H1 (cell line): ENCODE measurements at regions not wholly inside any gene's neighbourhood (a gene's known extent, or its start where the extent isn't known, plus 50 kb on each side); places are given as distances from the start of the nearest gene placed in this dataset.

ENCODE experiments used
- CTCF ChIA-PET: fragments of 300-600 bp; sonication (Branson Sonifier 250); formaldehyde crosslinking; loops from one replicate; lab custom pipeline; 2021; ENCODE audit not compliant: partially characterized antibody; lab: Charles Lee
- POLR2A ChIA-PET: fragments of 300-600 bp; sonication (Branson Sonifier 250); formaldehyde crosslinking; loops from one replicate; lab custom pipeline; 2021; ENCODE audit warnings: inconsistent platforms; ENCODE audit not compliant: partially characterized antibody; lab: Charles Lee
- DNase-seq, 2 experiments: peaks; one replicate each; pipeline versions ENCODE4 v3.0.0 to v3.0.0-alpha.2; 2010 to 2022; ENCODE audit warnings: low spot score in 2 of 2, low read depth in 1 of 2, mixed read lengths in 1 of 2
- FAIRE-seq: peaks from 2 replicates; lab custom pipeline; 2011; peaks lifted over from hg19 to GRCh38; lab: Jason Lieb, UNC
- H2AFZ ChIP-seq: 2 replicates; pipeline ENCODE4 v1.8.1; 2012; ENCODE audit warnings: low read length, inconsistent platforms
- H2AK5ac ChIP-seq: 2 replicates; pipeline ENCODE4 v1.6.1; 2013; ENCODE audit warnings: low read depth, low read length
- H2BK120ac ChIP-seq: replicated peaks from 2 replicates; pipeline ENCODE3; 2013; ENCODE audit warnings: low read depth, low read length, inconsistent platforms
- H2BK12ac ChIP-seq: 2 replicates; pipeline ENCODE4 v1.6.1; 2013; ENCODE audit warnings: low read depth, low read length
- H2BK15ac ChIP-seq: 2 replicates; pipeline ENCODE4 v1.6.1; 2013; ENCODE audit warnings: low read length
- H2BK20ac ChIP-seq: 2 replicates; pipeline ENCODE4 v1.6.1; 2013; ENCODE audit warnings: low read length
- H2BK5ac ChIP-seq: 2 replicates; pipeline ENCODE4 v1.6.1; 2013; ENCODE audit warnings: low read depth, low read length
- H3K14ac ChIP-seq: 2 replicates; pipeline ENCODE4 v1.6.1; 2013; ENCODE audit warnings: inconsistent platforms; ENCODE audit not compliant: insufficient read length
- H3K18ac ChIP-seq: 2 replicates; pipeline ENCODE4 v1.6.1; 2013; ENCODE audit warnings: low read length; ENCODE audit errors: extremely low read depth
- H3K23ac ChIP-seq: 2 replicates; pipeline ENCODE4 v1.6.1; 2013; ENCODE audit warnings: inconsistent platforms; ENCODE audit not compliant: insufficient read length
- H3K23me2 ChIP-seq: 2 replicates; pipeline ENCODE4 v1.6.1; 2013; ENCODE audit warnings: low read depth, low read length
- H3K27ac ChIP-seq: 2 replicates; pipeline ENCODE4 v1.6.1; 2011; ENCODE audit warnings: low read depth, low read length, inconsistent platforms
- H3K27me3 ChIP-seq, 4 experiments: replicated peaks in 1 of 4; 1 replicate in 1 of 4; 2 replicates in 3 of 4; pipeline versions ENCODE4 v1.6.1 to v1.8.1; 2011 to 2013; ENCODE audit warnings: low read length in 3 of 4, mild to moderate bottlenecking in 3 of 4, inconsistent platforms in 2 of 4, mixed read lengths in 2 of 4, moderate library complexity in 1 of 4; ENCODE audit not compliant: control insufficient read depth in 3 of 4, insufficient read depth in 3 of 4; ENCODE audit errors: extremely low read depth in 1 of 4
- H3K36me3 ChIP-seq, 4 experiments: 2 replicates each; pipeline versions ENCODE4 v1.6.1 to v1.8.1; 2011 to 2013; ENCODE audit warnings: mild to moderate bottlenecking in 4 of 4, low read length in 3 of 4, moderate library complexity in 2 of 4, control low read depth in 1 of 4, inconsistent platforms in 1 of 4; ENCODE audit not compliant: insufficient read depth in 4 of 4, control insufficient read depth in 2 of 4
- H3K4ac ChIP-seq: replicated peaks from 2 replicates; pipeline ENCODE3; 2013; ENCODE audit warnings: low read length, low read depth, mixed read lengths, inconsistent platforms; ENCODE audit not compliant: insufficient read length
- H3K4me1 ChIP-seq, 4 experiments: replicated peaks in 1 of 4; 1 replicate in 1 of 4; 2 replicates in 3 of 4; pipeline versions ENCODE4 v1.6.1 to v1.8.1; 2011 to 2013; ENCODE audit warnings: low read length in 3 of 4, inconsistent platforms in 2 of 4, mixed read lengths in 1 of 4; ENCODE audit not compliant: insufficient read depth in 4 of 4, control insufficient read depth in 3 of 4
- H3K4me2 ChIP-seq, 2 experiments: 2 replicates each; pipeline versions ENCODE4 v1.6.1 to v1.8.1; 2011 to 2013; ENCODE audit warnings: low read depth in 2 of 2, low read length in 2 of 2, control low read depth in 1 of 2, inconsistent platforms in 1 of 2, mild to moderate bottlenecking in 1 of 2; ENCODE audit not compliant: insufficient read depth in 1 of 2
- H3K4me3 ChIP-seq, 4 experiments: fragments of 200-600, 300-600 bp in 1 of 4; sonication (generic), shearing (Covaris generic), sonication (Bioruptor Twin) in 1 of 4; 2 replicates each; pipeline versions ENCODE4 v1.5.1 to v1.8.1; 2011 to 2016; ENCODE audit warnings: low read length in 4 of 4, low read depth in 3 of 4, control low read depth in 2 of 4, inconsistent platforms in 2 of 4, mild to moderate bottlenecking in 2 of 4, mixed read lengths in 1 of 4, moderate library complexity in 1 of 4; ENCODE audit not compliant: insufficient read depth in 2 of 4; ENCODE audit errors: extremely low read depth in 1 of 4
- H3K56ac ChIP-seq: replicated peaks from 2 replicates; pipeline ENCODE3; 2013; ENCODE audit warnings: low read depth, mild to moderate bottlenecking, mixed read lengths, low read length, inconsistent platforms; ENCODE audit not compliant: insufficient read length
- H3K79me1 ChIP-seq: 2 replicates; pipeline ENCODE4 v1.6.1; 2013; ENCODE audit warnings: low read depth, low read length, control low read depth
- H3K79me2 ChIP-seq, 2 experiments: 2 replicates each; pipeline versions ENCODE4 v1.6.1 to v1.8.1; 2012 to 2013; ENCODE audit warnings: low read length in 2 of 2, mild to moderate bottlenecking in 2 of 2, inconsistent platforms in 1 of 2; ENCODE audit not compliant: insufficient read depth in 2 of 2, control insufficient read depth in 1 of 2
- H3K9ac ChIP-seq, 4 experiments: replicated peaks in 1 of 4; 1 replicate in 1 of 4; 2 replicates in 3 of 4; pipeline versions ENCODE4 v1.6.1 to v1.8.1; 2011 to 2013; ENCODE audit warnings: low read depth in 3 of 4, low read length in 3 of 4, control low read depth in 2 of 4, mild to moderate bottlenecking in 2 of 4, moderate library complexity in 2 of 4, inconsistent platforms in 1 of 4; ENCODE audit errors: extremely low read depth in 1 of 4
- H3K9me3 ChIP-seq, 2 experiments: 2 replicates each; pipeline versions ENCODE4 v1.6.1 to v1.8.1; 2012 to 2013; ENCODE audit warnings: mild to moderate bottlenecking in 2 of 2, moderate library complexity in 2 of 2, control low read depth in 1 of 2, inconsistent platforms in 1 of 2, low read depth in 1 of 2, low read length in 1 of 2, mixed read lengths in 1 of 2; ENCODE audit not compliant: insufficient read depth in 2 of 2
- H4K20me1 ChIP-seq, 2 experiments: replicated peaks in 1 of 2; 2 replicates each; pipeline versions ENCODE3 to v1.8.1; 2011 to 2013; ENCODE audit warnings: inconsistent platforms in 2 of 2, low read length in 2 of 2, mild to moderate bottlenecking in 1 of 2; ENCODE audit not compliant: insufficient read depth in 2 of 2, control insufficient read depth in 1 of 2
- H4K5ac ChIP-seq: 2 replicates; pipeline ENCODE4 v1.6.1; 2013; ENCODE audit warnings: low read length, low read depth, mixed read lengths, inconsistent platforms; ENCODE audit not compliant: insufficient read length
- H4K8ac ChIP-seq: 2 replicates; pipeline ENCODE4 v1.8.0; 2013; ENCODE audit warnings: mild to moderate bottlenecking, moderate library complexity, low read length, inconsistent platforms; ENCODE audit not compliant: insufficient read depth; ENCODE audit errors: extremely low read depth
- H4K91ac ChIP-seq: replicated peaks from 2 replicates; pipeline ENCODE3; 2013; ENCODE audit warnings: low read length, mixed read lengths, inconsistent platforms; ENCODE audit not compliant: insufficient read length
- BRCA1 ChIP-seq: IDR thresholded peaks from 2 replicates; pipeline ENCODE4 v1.6.1; 2012; ENCODE audit warnings: low read depth, low read length, improper control_type of control experiment
- CTBP2 ChIP-seq: IDR thresholded peaks from 2 replicates; pipeline ENCODE4 v1.7.0; 2011; ENCODE audit warnings: borderline replicate concordance, mild to moderate bottlenecking, moderate library complexity, mixed read lengths, low read length; ENCODE audit not compliant: insufficient read depth, insufficient read length
- E2F6 ChIP-seq: IDR thresholded peaks from 2 replicates; pipeline ENCODE4 v1.6.1; 2012; ENCODE audit warnings: inconsistent platforms
- GABPA ChIP-seq: IDR thresholded peaks from 2 replicates; pipeline ENCODE4 v1.6.1; 2011; ENCODE audit warnings: mild to moderate bottlenecking, low read length, moderate library complexity, borderline replicate concordance; ENCODE audit not compliant: insufficient read depth
- JUND ChIP-seq: IDR thresholded peaks from 2 replicates; pipeline ENCODE4 v1.6.1; 2011; ENCODE audit warnings: mild to moderate bottlenecking, improper control_type of control experiment, low read length
- NANOG ChIP-seq: IDR thresholded peaks from 2 replicates; pipeline ENCODE4 v1.6.1; 2011; ENCODE audit warnings: low read length, low read depth, mild to moderate bottlenecking, inconsistent platforms; ENCODE audit not compliant: insufficient read depth, poor library complexity, severe bottlenecking
- PHF8 ChIP-seq: fragments of 200-600 bp; sonication (generic); conservative IDR thresholded peaks from 2 replicates; pipeline ENCODE4 v1.7.1; 2012; ENCODE audit warnings: low read depth, mild to moderate bottlenecking, inconsistent platforms, low read length, moderate library complexity
- RFX5 ChIP-seq: IDR thresholded peaks from 2 replicates; pipeline ENCODE4 v1.6.1; 2011; ENCODE audit warnings: low read depth, low read length, improper control_type of control experiment, borderline replicate concordance
- RXRA ChIP-seq: IDR thresholded peaks from 2 replicates; pipeline ENCODE4 v1.6.1; 2011; ENCODE audit warnings: low read depth, mild to moderate bottlenecking, low read length, moderate library complexity; ENCODE audit not compliant: insufficient read depth
- SAP30 ChIP-seq: fragments of 300-600 bp; sonication (generic); IDR thresholded peaks from 2 replicates; pipeline ENCODE4 v1.7.1; 2012; ENCODE audit warnings: low read length, moderate library complexity, mild to moderate bottlenecking, inconsistent platforms; ENCODE audit not compliant: insufficient read depth, insufficient replicate concordance
- SP1 ChIP-seq: IDR thresholded peaks from 2 replicates; pipeline ENCODE4 v1.6.1; 2011; ENCODE audit warnings: low read depth, low read length
- SRF ChIP-seq: IDR thresholded peaks from 2 replicates; pipeline ENCODE4 v1.6.1; 2011; ENCODE audit warnings: mild to moderate bottlenecking, low read depth, low read length, moderate library complexity
- TCF12 ChIP-seq: IDR thresholded peaks from 2 replicates; pipeline ENCODE4 v1.6.1; 2011; ENCODE audit warnings: low read depth, mild to moderate bottlenecking, low read length
- YY1 ChIP-seq: IDR thresholded peaks from 2 replicates; pipeline ENCODE4 v1.6.1; 2011; ENCODE audit warnings: low read depth, mild to moderate bottlenecking, low read length
- WGBS, 2 experiments: shearing (Covaris generic) in 1 of 2; methylation state at CpG; one replicate each; pipeline versions ENCODE4 v1.1.6 to v1.1.7; 2013 to 2015; ENCODE audit warnings: low lambda C conversion rate in 2 of 2, mixed read lengths in 2 of 2, inconsistent platforms in 1 of 2, low coverage in 1 of 2, missing lambda C conversion rate in 1 of 2; ENCODE audit not compliant: insufficient replicate concordance in 2 of 2, insufficient coverage in 1 of 2, insufficient read length in 1 of 2; ENCODE audit errors: extremely low coverage in 1 of 2, missing lambda C conversion rate in 1 of 2; 5-methylcytosine and 5-hydroxymethylcytosine counted together

- no peaks in the 10 kb centered on the region for H3K36me3 ChIP-seq
- H3K27me3 ChIP-seq = no peaks in the 10 kb centered on the region
- H3K4me3 ChIP-seq = no peak overlapping the region
- no peak for DNase-seq
- peaks cover 0 to 2% (median 0%) of the 10 kb centered on the region in 4 experiments; a peak in 1 of 7 replicates for H3K4me1 ChIP-seq
- FAIRE-seq = no peak
- no peaks in the 10 kb centered on the region for H3K79me2 ChIP-seq
- no peak overlapping the region for H3K27ac ChIP-seq
- no peak overlapping the region for H2BK20ac ChIP-seq
- WGBS, 2 experiments = 100% methylated on average over 1 of the region's 1 CpG; no CpG with 5 or more reads in 1 of the 2 experiments
- H2BK120ac ChIP-seq = no peak overlapping the region
- POLR2A ChIA-PET = no interaction called here
- no peak overlapping the region for H2BK12ac ChIP-seq
- H4K91ac ChIP-seq = no peak overlapping the region
- H3K9me3 ChIP-seq = no peaks in the 10 kb centered on the region
- no peak overlapping the region for H4K8ac ChIP-seq
- H2BK5ac ChIP-seq = no peak overlapping the region
- CTCF ChIA-PET = no interaction called here
- no peak overlapping the region for H3K9ac ChIP-seq
- H2AK5ac ChIP-seq = no peak overlapping the region
- no peak overlapping the region for H3K14ac ChIP-seq
- no peak overlapping the region for H3K56ac ChIP-seq
- no peak overlapping the region for H3K18ac ChIP-seq
- no peaks in the 10 kb centered on the region for H4K20me1 ChIP-seq
- no peak overlapping the region for H2AFZ ChIP-seq
- H3K4ac ChIP-seq = no peak overlapping the region
- no peak overlapping the region for H2BK15ac ChIP-seq
- H3K4me2 ChIP-seq = no peak overlapping the region
- no peaks in the 10 kb centered on the region for H3K23me2 ChIP-seq
- no peak overlapping the region for H4K5ac ChIP-seq
- no peaks in the 10 kb centered on the region; the same call in 1 of the 2 replicates for H3K79me1 ChIP-seq
- no peak overlapping the region for H3K23ac ChIP-seq
- TF ChIP-seq NANOG = no peak
- no peak for TF ChIP-seq BRCA1
- no peak for TF ChIP-seq YY1
- TF ChIP-seq JUND = no peak
- no peak for TF ChIP-seq SAP30
- no peak for TF ChIP-seq SP1
- no peak for TF ChIP-seq RXRA
- TF ChIP-seq CTBP2 = no peak
- no peak for TF ChIP-seq GABPA
- TF ChIP-seq PHF8 = no peak
- TF ChIP-seq RFX5 = no peak
- TF ChIP-seq TCF12 = no peak
- no peak for TF ChIP-seq SRF
- TF ChIP-seq E2F6 = no peak
These were observed 1001.2 kb upstream of the POT1 start for GRCh38 chr7:125930848-125931247.
